GM12878 (cell line): ENCODE measurements at regions not wholly inside any gene's neighbourhood (a gene's known extent, or its start where the extent isn't known, plus 50 kb on each side); places are given as distances from the start of the nearest gene placed in this dataset.

Source experiments
- ATAC-seq: fragments of 200-7000 bp; cut with Tn5 transposase; 3 replicates; pipeline ENCODE4 v1.9.1; 2020; ENCODE audit warnings: mild to moderate bottlenecking, moderate library complexity
- BruUV-seq: library from RNA; stranded (reverse); fragments of 400-500 nt; replicated peaks from 2 replicates; lab custom pipeline; 2021; lab: Mats Ljungman, UMichigan
- CTCF ChIA-PET: fragments of 300-600 bp; sonication (Branson Sonifier 250); formaldehyde crosslinking; extraction: SDS; loops from one replicate; lab custom pipeline; 2021; ENCODE audit warnings: inconsistent platforms; lab: Yijun Ruan, JAX
- POLR2A ChIA-PET: fragments of 350-600 bp; formaldehyde crosslinking; extraction: SDS; loops from one replicate; lab custom pipeline; 2021; ENCODE audit warnings: inconsistent platforms; lab: Charles Lee
- RAD21 ChIA-PET: fragments of 300-600 bp; sonication (Branson Sonifier 250); formaldehyde crosslinking; loops from one replicate; lab custom pipeline; 2023; ENCODE audit warnings: antibody characterized with exemption; ENCODE audit not compliant: unreplicated experiment; lab: Charles Lee
- SMC1A ChIA-PET: fragments of 300-600 bp; sonication (Branson Sonifier 250); formaldehyde crosslinking; loops from one replicate; lab custom pipeline; 2023; ENCODE audit not compliant: unreplicated experiment, uncharacterized antibody; lab: Charles Lee
- DNase-seq: peaks from one replicate; pipeline ENCODE4 v3.0.0-alpha.2; 2011; ENCODE audit warnings: low read depth, low spot score
- FAIRE-seq: peaks from 3 replicates; lab custom pipeline; 2011; peaks lifted over from hg19 to GRCh38; lab: Jason Lieb, UNC
- H2AFZ ChIP-seq: 2 replicates; pipeline ENCODE4 v1.6.0; 2011; ENCODE audit warnings: low read depth, low read length, control low read depth; ENCODE audit not compliant: control insufficient read depth
- H3K27ac ChIP-seq: 2 replicates; pipeline ENCODE4 v1.5.1; 2011; ENCODE audit warnings: control low read depth; ENCODE audit not compliant: control insufficient read depth, insufficient read depth
- H3K27me3 ChIP-seq, 2 experiments: replicated peaks in 1 of 2; 2 replicates each; pipeline versions ENCODE4 v1.6.0 to v1.6.1; 2011; ENCODE audit warnings: low read length in 1 of 2; ENCODE audit not compliant: control insufficient read depth in 2 of 2, insufficient read depth in 2 of 2
- H3K36me3 ChIP-seq, 2 experiments: 2 replicates each; pipeline ENCODE4 v1.5.1; 2011; ENCODE audit warnings: low read length in 1 of 2; ENCODE audit not compliant: control insufficient read depth in 2 of 2, insufficient read depth in 2 of 2
- H3K4me1 ChIP-seq: 2 replicates; pipeline ENCODE4 v1.6.1; 2011; ENCODE audit warnings: mild to moderate bottlenecking, low read length, moderate library complexity, mixed read lengths; ENCODE audit not compliant: control insufficient read depth, insufficient read depth
- H3K4me2 ChIP-seq: 2 replicates; pipeline ENCODE4 v1.6.0; 2011; ENCODE audit warnings: control low read depth; ENCODE audit not compliant: control insufficient read depth, insufficient read depth
- H3K4me3 ChIP-seq: fragments of 200-600 bp; sonication (generic); 2 replicates; pipeline ENCODE4 v1.5.1; 2016
- H3K79me2 ChIP-seq: 2 replicates; pipeline ENCODE4 v1.6.0; 2011; ENCODE audit warnings: low read length; ENCODE audit not compliant: control insufficient read depth, insufficient read depth
- H3K9ac ChIP-seq: 2 replicates; pipeline ENCODE4 v1.8.0; 2011; ENCODE audit warnings: low read length, control low read depth, mixed read lengths; ENCODE audit not compliant: control insufficient read depth, insufficient read depth
- H3K9me3 ChIP-seq: replicated peaks from 3 replicates; pipeline ENCODE4 v1.5.1; 2011; ENCODE audit warnings: mild to moderate bottlenecking, low read length; ENCODE audit not compliant: control insufficient read depth, insufficient read depth
- H4K20me1 ChIP-seq: 2 replicates; pipeline ENCODE4 v1.6.0; 2011; ENCODE audit not compliant: control insufficient read depth, insufficient read depth
- CHD1 ChIP-seq: IDR thresholded peaks from 2 replicates; pipeline ENCODE4 v1.6.1; 2012; ENCODE audit warnings: low read depth, low read length, improper control_type of control experiment
- FOXM1 ChIP-seq: IDR thresholded peaks from 2 replicates; pipeline ENCODE4 v1.6.1; 2012; ENCODE audit warnings: low read depth, mild to moderate bottlenecking, inconsistent platforms, low read length, moderate library complexity
- IKZF1 ChIP-seq: fragments of 450-650 bp; conservative IDR thresholded peaks from 2 replicates; pipeline ENCODE4 v1.6.1; 2017; ENCODE audit warnings: antibody characterized with exemption, mild to moderate bottlenecking
- NBN ChIP-seq: fragments of 450-650 bp; IDR thresholded peaks from 2 replicates; pipeline ENCODE4 v1.6.1; 2016
- NR2F1 ChIP-seq: fragments of 450-650 bp; conservative IDR thresholded peaks from 2 replicates; pipeline ENCODE4 v1.6.1; 2017; ENCODE audit warnings: mild to moderate bottlenecking
- NRF1 ChIP-seq: conservative IDR thresholded peaks from 2 replicates; pipeline ENCODE4 v1.6.1; 2011; ENCODE audit warnings: mild to moderate bottlenecking, low read depth, low read length, improper control_type of control experiment
- POLR2AphosphoS5 ChIP-seq: IDR thresholded peaks from 2 replicates; pipeline ENCODE4 v1.6.1; 2011; ENCODE audit warnings: mild to moderate bottlenecking, low read length, inconsistent platforms
- RAD51 ChIP-seq: fragments of 450-650 bp; IDR thresholded peaks from 2 replicates; pipeline ENCODE4 v1.6.1; 2016; ENCODE audit warnings: moderate library complexity, mild to moderate bottlenecking, inconsistent platforms
- RFX5 ChIP-seq: IDR thresholded peaks from 2 replicates; pipeline ENCODE4 v1.6.1; 2011; ENCODE audit warnings: low read depth, low read length, improper control_type of control experiment
- SMAD5 ChIP-seq: IDR thresholded peaks from 2 replicates; pipeline ENCODE4 v1.6.1; 2016; ENCODE audit warnings: antibody characterized with exemption, low read depth
- SUZ12 ChIP-seq: fragments of 200-600 bp; sonication (generic); IDR thresholded peaks from one replicate; pipeline ENCODE4 v1.6.1; 2018; ENCODE audit warnings: antibody characterized with exemption, mild to moderate bottlenecking; ENCODE audit not compliant: unreplicated experiment
- TAF1 ChIP-seq: IDR thresholded peaks from 2 replicates; pipeline ENCODE4 v1.6.1; 2011; ENCODE audit warnings: mild to moderate bottlenecking, low read depth, low read length, borderline replicate concordance
- TARDBP ChIP-seq: IDR thresholded peaks from 2 replicates; pipeline ENCODE4 v1.6.1; 2016; ENCODE audit warnings: borderline replicate concordance
- YBX1 ChIP-seq: fragments of 450-650 bp; IDR thresholded peaks from 2 replicates; pipeline ENCODE4 v1.6.1; 2016; ENCODE audit warnings: antibody characterized with exemption
- ZBTB40 ChIP-seq: fragments of 450-650 bp; IDR thresholded peaks from 2 replicates; pipeline ENCODE4 v1.6.1; 2016; ENCODE audit warnings: mild to moderate bottlenecking, moderate library complexity, borderline replicate concordance
- WGBS: methylation state at CpG from one replicate; pipeline ENCODE4 v1.1.6; 2016; ENCODE audit warnings: low lambda C conversion rate; ENCODE audit not compliant: insufficient replicate concordance, insufficient coverage; ENCODE audit errors: missing lambda C conversion rate; 5-methylcytosine and 5-hydroxymethylcytosine counted together
- in situ Hi-C: fragments of 300-500 bp; cut with MboI; formaldehyde crosslinking; loops from 9 replicates; pipeline ENCODE4 v1.14.3; 2018; ENCODE audit warnings: mixed read lengths
- intact Hi-C: fragments of 100-400 bp; cut with micrococcal nuclease; formaldehyde crosslinking; loops from one replicate; pipeline ENCODE4 v1.14.2; 2022; ENCODE audit not compliant: unreplicated experiment
- TF ChIP-seq, protein P1 (sequence below): IDR thresholded peaks from 2 replicates; pipeline ENCODE4 v1.6.1; 2011; ENCODE audit warnings: low read depth, mild to moderate bottlenecking, low read length, moderate library complexity, borderline replicate concordance; ENCODE audit errors: extremely low read depth
- TF ChIP-seq, protein P2 (sequence below): fragments of 450-650 bp; IDR thresholded peaks from 2 replicates; pipeline ENCODE4 v1.6.1; 2017; ENCODE audit warnings: mild to moderate bottlenecking
- TF ChIP-seq, protein P3 (sequence below): fragments of 450-650 bp; IDR thresholded peaks from 2 replicates; pipeline ENCODE4 v1.6.1; 2017; ENCODE audit warnings: low read depth, mild to moderate bottlenecking, moderate library complexity

DNA sequence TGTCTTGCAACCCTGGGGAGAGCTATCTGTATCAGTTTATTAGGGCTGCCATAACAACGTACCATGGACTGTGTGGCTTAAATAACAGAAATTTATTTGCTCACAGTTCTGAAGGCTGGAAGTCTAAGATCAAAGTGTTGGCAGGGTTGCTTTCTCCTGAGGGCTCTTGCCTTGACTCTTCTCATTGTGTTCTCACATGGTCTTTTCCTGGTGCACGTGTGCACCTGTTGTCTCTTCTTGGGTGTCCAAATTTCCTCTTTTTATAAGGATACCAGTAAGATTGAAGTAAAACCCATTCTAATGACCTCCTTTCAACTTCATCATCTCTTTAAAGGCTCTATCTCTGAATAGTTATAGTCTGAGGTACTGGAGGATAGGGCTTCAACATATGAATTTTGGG lies 72.3 kb upstream of the PDE7B start (continued):
- TF ChIP-seq CHD1 (no peak), ZBTB40 (no peak), RFX5 (no peak)

GRCh38 chr6:135780326-135780725 lies 71.2 kb upstream of the PDE7B start:
- no peak overlapping the region for H3K27ac ChIP-seq
- CTCF ChIA-PET: interaction anchor here (1.2 kb wide), 1 partner anchor 20 kb away, joined by 3 read pairs; no protein-coding TSS in a partner anchor
- no peaks in the 10 kb centered on the region for H3K9me3 ChIP-seq
- FAIRE-seq (no peak), ATAC-seq (no peak), DNase-seq (no peak)
- no peaks in the 10 kb centered on the region for H3K79me2 ChIP-seq
- POLR2A ChIA-PET: no interaction called here
- H3K9ac ChIP-seq: no peak overlapping the region
- no peak overlapping the region for H3K4me2 ChIP-seq
- H3K4me1 ChIP-seq: no peaks in the 10 kb centered on the region
- intact Hi-C loops (no loop called here), in situ Hi-C loops (no loop called here)
- no peaks in the 10 kb centered on the region for H3K36me3 ChIP-seq
- no peak overlapping the region for H3K4me3 ChIP-seq
- H4K20me1 ChIP-seq: no peaks in the 10 kb centered on the region
- no TSS peak for BruUV-seq
- H2AFZ ChIP-seq: no peak overlapping the region
- RAD21 ChIA-PET: no interaction called here
- H3K27me3 ChIP-seq: no peaks in the 10 kb centered on the region
- 0% methylated on average over 1 of the region's 1 CpG for WGBS
- SMC1A ChIA-PET: no interaction called here
- TF ChIP-seq YBX1 (no peak), TARDBP (no peak), NBN (no peak), TAF1 (no peak), IKZF1 (no peak), SMAD5 (no peak), SUZ12 (no peak), POLR2AphosphoS5 (no peak), NRF1 (no peak), RAD51 (no peak), NR2F1 (no peak), FOXM1 (no peak)
- TF ChIP-seq, protein P1, sequence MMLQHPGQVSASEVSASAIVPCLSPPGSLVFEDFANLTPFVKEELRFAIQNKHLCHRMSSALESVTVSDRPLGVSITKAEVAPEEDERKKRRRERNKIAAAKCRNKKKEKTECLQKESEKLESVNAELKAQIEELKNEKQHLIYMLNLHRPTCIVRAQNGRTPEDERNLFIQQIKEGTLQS: no peak
- TF ChIP-seq, protein P2, sequence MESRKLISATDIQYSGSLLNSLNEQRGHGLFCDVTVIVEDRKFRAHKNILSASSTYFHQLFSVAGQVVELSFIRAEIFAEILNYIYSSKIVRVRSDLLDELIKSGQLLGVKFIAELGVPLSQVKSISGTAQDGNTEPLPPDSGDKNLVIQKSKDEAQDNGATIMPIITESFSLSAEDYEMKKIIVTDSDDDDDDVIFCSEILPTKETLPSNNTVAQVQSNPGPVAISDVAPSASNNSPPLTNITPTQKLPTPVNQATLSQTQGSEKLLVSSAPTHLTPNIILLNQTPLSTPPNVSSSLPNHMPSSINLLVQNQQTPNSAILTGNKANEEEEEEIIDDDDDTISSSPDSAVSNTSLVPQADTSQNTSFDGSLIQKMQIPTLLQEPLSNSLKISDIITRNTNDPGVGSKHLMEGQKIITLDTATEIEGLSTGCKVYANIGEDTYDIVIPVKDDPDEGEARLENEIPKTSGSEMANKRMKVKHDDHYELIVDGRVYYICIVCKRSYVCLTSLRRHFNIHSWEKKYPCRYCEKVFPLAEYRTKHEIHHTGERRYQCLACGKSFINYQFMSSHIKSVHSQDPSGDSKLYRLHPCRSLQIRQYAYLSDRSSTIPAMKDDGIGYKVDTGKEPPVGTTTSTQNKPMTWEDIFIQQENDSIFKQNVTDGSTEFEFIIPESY: no peak
- TF ChIP-seq, protein P3, sequence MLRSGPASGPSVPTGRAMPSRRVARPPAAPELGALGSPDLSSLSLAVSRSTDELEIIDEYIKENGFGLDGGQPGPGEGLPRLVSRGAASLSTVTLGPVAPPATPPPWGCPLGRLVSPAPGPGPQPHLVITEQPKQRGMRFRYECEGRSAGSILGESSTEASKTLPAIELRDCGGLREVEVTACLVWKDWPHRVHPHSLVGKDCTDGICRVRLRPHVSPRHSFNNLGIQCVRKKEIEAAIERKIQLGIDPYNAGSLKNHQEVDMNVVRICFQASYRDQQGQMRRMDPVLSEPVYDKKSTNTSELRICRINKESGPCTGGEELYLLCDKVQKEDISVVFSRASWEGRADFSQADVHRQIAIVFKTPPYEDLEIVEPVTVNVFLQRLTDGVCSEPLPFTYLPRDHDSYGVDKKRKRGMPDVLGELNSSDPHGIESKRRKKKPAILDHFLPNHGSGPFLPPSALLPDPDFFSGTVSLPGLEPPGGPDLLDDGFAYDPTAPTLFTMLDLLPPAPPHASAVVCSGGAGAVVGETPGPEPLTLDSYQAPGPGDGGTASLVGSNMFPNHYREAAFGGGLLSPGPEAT: no peak
